HG02870 (cell line): ENCODE measurements at regions not wholly inside any gene's neighbourhood (a gene's known extent, or its start where the extent isn't known, plus 50 kb on each side); places are given as distances from the start of the nearest gene placed in this dataset.

ENCODE experiments used
- ATAC-seq: cut with Tn5 transposase; IDR thresholded peaks from one replicate; pipeline ENCODE4 v1.9.1; 2021; ENCODE audit warnings: mild to moderate bottlenecking, moderate library complexity; ENCODE audit not compliant: unreplicated experiment

DNA sequence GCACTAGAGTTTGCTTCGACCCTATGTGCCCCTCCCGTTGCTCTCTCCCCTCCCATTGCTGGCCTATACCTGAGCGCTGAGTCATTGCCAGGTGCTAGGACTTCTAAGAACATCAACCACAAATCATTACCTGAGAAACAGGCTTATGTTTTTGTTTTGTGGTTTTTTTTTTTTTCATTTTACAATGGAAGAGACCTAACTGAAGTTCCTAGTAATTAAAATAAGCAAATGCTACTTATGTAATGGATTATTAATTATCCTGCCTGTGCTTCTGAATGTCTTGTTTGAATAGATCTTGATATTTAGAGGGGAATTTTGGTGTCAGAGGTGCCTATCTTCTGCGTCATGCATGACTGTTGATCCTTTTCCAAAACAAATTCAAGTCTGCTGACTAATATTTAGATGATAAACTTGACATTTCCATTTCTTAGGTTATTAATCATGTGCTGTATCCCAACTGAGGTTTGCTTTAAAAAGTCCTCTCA, 275.4 kb upstream of the CPEB2 start:
- no peak for ATAC-seq

GRCh38 chr4:14729282-14730000, 272.8 kb upstream of the CPEB2 start:
- ATAC-seq = no peak

GRCh38 chr4:14742054-14742453, 260.2 kb upstream of the CPEB2 start:
- no peak for ATAC-seq

DNA sequence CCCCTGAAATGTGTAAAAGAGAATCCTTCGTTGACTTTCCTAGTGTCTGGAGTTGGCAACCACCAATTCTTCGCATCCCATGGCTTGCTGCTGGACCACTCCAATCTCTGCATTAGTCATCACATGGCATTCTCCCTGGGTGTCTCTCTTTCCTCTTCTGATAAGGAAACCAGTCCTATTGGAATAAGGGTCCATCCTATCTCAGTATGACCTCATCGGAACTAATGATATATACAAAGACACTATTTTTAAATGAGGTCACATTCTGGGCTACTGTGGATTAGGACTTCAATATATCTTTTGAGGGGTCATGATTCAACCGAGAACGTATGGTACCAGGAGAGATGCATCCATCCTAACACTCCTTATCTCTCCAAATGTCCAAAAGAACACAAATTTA, 259.1 kb upstream of the CPEB2 start:
- ATAC-seq = no peak

DNA sequence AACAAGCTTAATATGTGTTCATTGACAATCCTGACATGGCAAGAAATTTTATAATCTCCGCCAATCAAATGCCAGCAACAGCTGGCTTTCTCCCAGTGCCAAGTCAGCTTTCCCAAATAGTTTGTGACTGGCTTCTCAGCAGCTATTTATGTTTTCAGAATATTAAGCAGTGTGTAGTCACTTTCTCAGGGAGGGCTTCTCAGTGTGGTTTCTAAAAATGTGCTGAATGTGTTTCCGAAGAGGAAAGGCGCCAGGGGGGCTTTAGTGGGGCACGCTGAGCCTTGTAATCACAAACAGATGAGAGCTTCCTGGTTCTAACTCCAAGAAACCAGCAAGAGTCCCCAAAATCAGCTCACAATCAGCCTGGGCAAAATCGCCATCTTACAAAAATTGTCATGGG, 258.7 kb upstream of the CPEB2 start:
- ATAC-seq = no peak

DNA sequence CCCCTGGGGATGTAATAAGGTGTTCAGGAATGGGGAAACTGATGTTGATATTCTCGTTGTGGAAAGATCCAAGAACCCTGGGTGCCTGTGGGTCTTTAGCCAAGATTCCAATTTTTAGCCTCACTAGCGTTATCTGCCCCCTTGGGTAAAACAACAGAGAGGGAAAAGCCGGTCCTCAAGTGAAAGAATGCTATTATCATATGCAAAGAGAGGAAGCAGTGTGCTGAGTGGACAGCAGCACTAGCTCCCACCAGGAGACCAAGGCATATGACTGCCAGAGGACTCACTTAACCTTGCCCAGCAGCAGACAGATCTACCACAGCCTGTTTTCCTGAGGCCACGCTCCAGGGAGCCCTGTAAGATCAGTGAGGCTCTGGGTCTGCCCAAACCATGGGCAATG, 257.9 kb upstream of the CPEB2 start:
- ATAC-seq = no peak

DNA sequence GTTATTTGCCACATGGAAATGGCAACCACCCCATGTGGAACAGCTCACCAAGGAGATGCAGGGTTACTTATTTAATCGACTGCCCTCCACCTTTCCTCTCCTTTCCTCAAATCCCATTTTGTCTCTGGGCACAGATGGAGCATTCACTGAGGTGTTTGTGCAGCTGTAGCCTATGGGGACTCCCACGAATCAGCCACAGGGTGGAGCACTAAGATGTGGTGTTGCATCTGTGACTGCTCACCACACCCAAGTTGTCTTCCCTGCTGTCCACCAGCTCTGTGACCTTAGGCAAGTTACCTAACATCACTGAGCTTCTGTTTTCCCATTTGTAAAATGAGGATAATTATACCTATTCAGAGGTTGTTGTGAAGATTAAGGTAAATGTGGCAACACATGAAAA, 252.4 kb upstream of the CPEB2 start:
- ATAC-seq = peak; percentile 91

DNA sequence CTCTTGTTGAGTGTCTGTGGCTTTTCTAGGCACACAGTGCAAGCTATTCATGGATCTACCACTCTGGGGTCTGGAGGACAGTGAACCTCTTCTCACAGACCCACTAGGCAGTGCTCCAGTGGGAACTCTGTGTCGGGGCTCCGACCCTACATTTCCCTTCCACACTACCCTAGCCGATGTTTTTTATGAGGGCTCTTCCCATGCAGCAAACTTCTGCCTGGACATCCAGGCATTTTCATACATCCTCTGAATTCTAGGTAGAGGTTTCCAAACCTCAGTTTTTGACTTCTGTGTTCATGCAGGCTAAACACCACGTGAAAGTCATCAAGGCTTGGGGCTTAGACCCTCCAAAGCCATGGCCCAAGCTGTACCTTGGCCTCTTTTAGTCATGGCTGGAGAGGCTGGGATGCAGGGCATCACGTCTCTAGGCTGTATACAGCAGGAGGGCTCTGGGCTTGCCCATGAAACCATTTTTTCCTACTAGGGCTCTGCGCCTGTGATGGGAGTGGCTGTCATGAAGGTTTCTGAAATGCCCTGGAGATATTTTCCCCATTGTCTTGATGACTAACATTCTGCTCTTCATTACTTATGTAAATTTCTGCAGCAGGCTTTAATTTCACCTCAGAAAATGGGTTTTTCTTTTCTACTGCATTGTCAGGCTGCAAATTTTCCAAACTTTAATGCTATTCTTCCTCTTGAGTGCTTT, 249.8 kb upstream of the CPEB2 start:
- no peak for ATAC-seq

DNA sequence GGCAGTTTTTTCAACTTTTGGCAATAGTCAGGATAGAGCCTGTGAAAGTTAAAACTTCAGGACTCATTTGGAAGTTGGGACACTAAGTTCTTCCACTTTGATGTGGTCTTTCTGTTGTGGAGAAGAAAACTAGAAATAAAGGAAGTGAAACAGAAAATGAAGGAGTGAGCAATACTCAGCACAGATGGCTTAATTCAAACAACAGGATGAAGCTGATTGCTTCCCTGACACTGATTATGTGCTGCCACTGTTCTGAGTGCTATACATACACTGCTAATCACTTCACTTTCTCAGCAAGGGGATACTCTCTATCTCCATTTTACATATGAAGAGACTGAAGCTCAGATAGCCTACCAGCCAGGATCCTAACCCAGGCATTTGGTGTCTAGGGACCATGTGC, 235.1 kb upstream of the CPEB2 start:
- ATAC-seq = peak; percentile 60

- no peak for ATAC-seq
Observed at GRCh38 chr4:14768449-14768848, 233.8 kb upstream of the CPEB2 start.

DNA sequence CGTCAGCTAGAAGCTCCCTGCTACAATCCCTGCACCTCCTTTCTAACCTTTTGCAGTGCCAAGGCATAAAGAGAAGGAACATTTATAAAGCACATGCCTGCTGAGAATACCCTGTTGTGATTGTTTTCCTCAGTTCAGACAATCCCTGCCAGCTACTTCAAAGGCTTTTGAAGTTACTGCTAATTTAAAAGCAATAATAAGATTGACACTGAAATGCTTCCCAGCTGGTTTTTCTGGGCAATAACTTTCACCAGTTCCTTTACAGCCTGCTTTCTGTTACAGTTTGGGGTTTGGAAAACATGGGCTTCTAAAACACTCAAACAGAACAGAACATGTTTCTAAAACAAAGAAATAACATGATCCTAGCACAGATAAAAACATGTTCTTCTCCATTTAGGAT, 232.3 kb upstream of the CPEB2 start:
- no peak for ATAC-seq

- ATAC-seq = no peak
Observed at GRCh38 chr4:14771094-14771493, 231.2 kb upstream of the CPEB2 start.

DNA sequence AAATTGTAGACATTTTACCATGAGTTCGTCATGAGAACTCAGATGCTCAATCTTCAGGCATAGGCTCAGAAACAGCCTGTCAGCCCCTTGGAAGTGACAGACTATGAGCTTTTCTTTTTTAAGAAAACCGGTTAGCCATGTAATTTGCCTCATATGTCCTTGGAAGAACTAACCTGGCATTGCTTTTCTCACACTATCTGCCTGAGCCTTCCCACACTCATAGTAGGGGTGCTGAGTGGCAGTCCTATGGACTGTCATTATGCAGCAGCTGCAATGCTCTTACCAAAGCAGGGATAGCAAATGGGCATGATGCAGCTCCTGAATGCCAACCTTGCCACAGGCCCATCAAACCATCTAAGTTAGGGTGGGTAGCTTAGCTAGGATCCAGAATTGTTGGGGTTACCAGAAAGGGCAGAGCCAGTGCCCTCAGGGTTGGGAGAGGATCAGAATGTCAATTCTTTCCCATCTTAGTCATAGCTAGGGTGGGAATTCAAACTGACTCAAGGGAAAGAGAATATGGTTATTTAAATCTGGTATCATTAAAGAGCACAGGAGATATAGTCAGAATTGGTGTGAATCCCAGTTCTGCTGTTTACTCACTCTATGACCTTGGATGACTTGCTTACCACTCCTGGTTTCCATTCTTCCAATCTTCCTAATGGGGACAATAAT, 230.6 kb upstream of the CPEB2 start:
- no peak for ATAC-seq

- ATAC-seq = peak; percentile 59
Observed at GRCh38 chr4:14772388-14772787, 229.9 kb upstream of the CPEB2 start.

GRCh38 chr4:14783011-14783877, 219.0 kb upstream of the CPEB2 start:
- peak; percentile 99 for ATAC-seq

GRCh38 chr4:14787221-14787620, 215.1 kb upstream of the CPEB2 start:
- ATAC-seq = no peak

- no peak for ATAC-seq
Observed at GRCh38 chr4:14787894-14788293, 214.4 kb upstream of the CPEB2 start.

DNA sequence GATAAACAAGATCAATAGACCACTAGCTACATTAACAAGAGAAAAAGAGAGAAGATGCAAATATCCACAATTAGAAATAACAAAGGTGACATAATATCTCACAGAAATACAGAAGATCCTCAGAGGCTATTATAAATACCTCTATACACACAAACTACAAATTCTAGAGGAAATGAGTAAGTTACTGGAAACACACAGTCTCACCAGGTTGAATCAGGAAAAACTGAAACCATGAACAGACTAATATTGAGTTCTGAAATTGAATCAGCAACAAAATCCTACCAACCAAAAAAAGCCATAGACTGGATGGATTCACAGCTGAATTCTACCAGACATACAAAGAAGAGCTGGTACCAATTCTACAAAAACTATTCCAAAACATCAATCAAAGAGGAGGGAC, 211.8 kb upstream of the CPEB2 start:
- ATAC-seq = peak; percentile 58

- no peak for ATAC-seq
Observed at GRCh38 chr4:14792702-14793227, 209.5 kb upstream of the CPEB2 start.

DNA sequence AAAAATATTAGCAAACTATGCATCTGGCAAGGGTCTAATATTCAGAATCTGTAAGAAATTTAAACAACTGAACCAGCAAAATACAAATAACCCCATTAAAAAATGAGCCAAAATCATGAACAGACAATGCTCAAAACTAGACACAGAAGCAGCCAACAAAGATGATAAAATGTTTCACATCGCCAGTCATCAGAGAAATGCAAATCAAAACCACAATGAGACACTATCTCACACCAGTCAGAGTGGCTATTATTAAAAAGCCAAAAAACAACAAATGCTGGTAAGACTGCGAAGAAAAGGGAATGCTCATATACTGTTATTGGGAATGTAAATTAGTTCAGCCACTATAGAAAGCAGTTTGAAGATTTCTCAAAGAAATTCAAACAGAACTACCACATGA, 201.3 kb upstream of the CPEB2 start:
- ATAC-seq = no peak

GRCh38 chr4:14802596-14802995, 199.7 kb upstream of the CPEB2 start:
- no peak for ATAC-seq
